Vagina (tissue), 2 donors: ENCODE measurements at regions not wholly inside any gene's neighbourhood (a gene's known extent, or its start where the extent isn't known, plus 50 kb on each side); places are given as distances from the start of the nearest gene placed in this dataset.

Experiments used
- POLR2A ChIP-seq, 2 donors: fragments of 450-650 bp; IDR thresholded peaks; one replicate each; pipeline ENCODE4 v1.6.1; 2017; ENCODE audit warnings: antibody characterized with exemption in 2 of 2, mild to moderate bottlenecking in 2 of 2, moderate library complexity in 2 of 2
- POLR2AphosphoS5 ChIP-seq, 2 donors: sonication (generic); formaldehyde crosslinking; IDR thresholded peaks; one replicate each; pipeline ENCODE4 v1.9.0; 2017; ENCODE audit warnings: antibody characterized with exemption in 2 of 2, mild to moderate bottlenecking in 2 of 2, low read depth in 1 of 2; ENCODE audit not compliant: insufficient read depth in 1 of 2

DNA sequence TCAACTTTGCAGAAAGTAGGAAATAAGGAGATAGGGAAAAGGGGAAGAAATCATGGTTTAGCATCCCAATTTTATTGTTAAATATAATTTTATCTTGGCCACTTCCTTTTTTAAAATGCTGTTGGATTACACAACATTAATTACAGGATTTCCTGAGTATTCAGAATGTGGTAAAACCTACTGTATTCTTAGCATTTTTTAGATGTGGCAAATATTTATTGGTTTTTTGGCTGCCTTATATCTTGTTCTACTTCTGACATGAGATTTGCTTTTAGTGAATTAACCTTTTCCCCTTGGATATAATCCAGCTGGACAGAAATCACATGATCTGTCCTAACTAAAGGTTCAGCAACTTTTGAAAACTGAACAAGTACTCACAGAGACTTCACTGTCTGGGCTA is 104.9 kb downstream of the PTGS2 start:
- no peak for TF ChIP-seq POLR2A (IDR thresholded peaks at IDR 0.05)
- TF ChIP-seq POLR2AphosphoS5 (IDR thresholded peaks at IDR 0.05; ENCODE audit: insufficient read depth in 1 of 2, low read depth in 1 of 2) = no peak
